Activated CD8-positive, alpha-beta T cell treated with anti-CD3 and anti-CD28 coated beads for 36 hours (primary cell): ENCODE measurements at regions not wholly inside any gene's neighbourhood (a gene's known extent, or its start where the extent isn't known, plus 50 kb on each side); places are given as distances from the start of the nearest gene placed in this dataset.

ENCODE experiments used
- ATAC-seq: fragments of 200-7000 bp; cut with Tn5 transposase; one replicate; pipeline ENCODE4 v1.10.0; 2021; ENCODE audit warnings: mild to moderate bottlenecking, moderate library complexity
- CTCF ChIA-PET: fragments of 350-600 bp; sonication (Branson Sonifier 250); formaldehyde crosslinking; loops from one replicate; lab custom pipeline; 2021; ENCODE audit warnings: antibody characterized with exemption; lab: Charles Lee
- POLR2A ChIA-PET: fragments of 350-600 bp; sonication (Branson Sonifier 250); formaldehyde crosslinking; loops from one replicate; lab custom pipeline; 2021; ENCODE audit warnings: antibody characterized with exemption; lab: Charles Lee
- DNase-seq: peaks from one replicate; pipeline ENCODE4 v3.0.0-alpha.2; 2020
- H3K27ac Mint-ChIP-seq: one replicate; pipeline ENCODE4 v1.8.0; 2021; ENCODE audit warnings: mild to moderate bottlenecking, mixed read lengths
- H3K27me3 Mint-ChIP-seq: one replicate; pipeline ENCODE4 v1.8.0; 2021; ENCODE audit warnings: mixed read lengths
- H3K36me3 Mint-ChIP-seq: one replicate; pipeline ENCODE4 v1.8.0; 2021; ENCODE audit warnings: low read depth, mixed read lengths
- H3K4me1 Mint-ChIP-seq: one replicate; pipeline ENCODE4 v1.8.0; 2021; ENCODE audit warnings: low read depth, mixed read lengths
- H3K4me3 Mint-ChIP-seq: one replicate; pipeline ENCODE4 v1.8.0; 2021; ENCODE audit warnings: mild to moderate bottlenecking, moderate library complexity, mixed read lengths
- H3K9me3 Mint-ChIP-seq: one replicate; pipeline ENCODE4 v1.8.0; 2021; ENCODE audit warnings: mixed read lengths
- intact Hi-C: fragments of 100-400 bp; cut with micrococcal nuclease; formaldehyde crosslinking; loops from one replicate; pipeline ENCODE4 v1.10.0; 2022
- TF ChIP-seq, protein P1 (sequence below): fragments of 200-600 bp; IDR thresholded peaks from one replicate; pipeline ENCODE4 v1.8.0; 2022; ENCODE audit warnings: antibody characterized with exemption, mild to moderate bottlenecking

DNA sequence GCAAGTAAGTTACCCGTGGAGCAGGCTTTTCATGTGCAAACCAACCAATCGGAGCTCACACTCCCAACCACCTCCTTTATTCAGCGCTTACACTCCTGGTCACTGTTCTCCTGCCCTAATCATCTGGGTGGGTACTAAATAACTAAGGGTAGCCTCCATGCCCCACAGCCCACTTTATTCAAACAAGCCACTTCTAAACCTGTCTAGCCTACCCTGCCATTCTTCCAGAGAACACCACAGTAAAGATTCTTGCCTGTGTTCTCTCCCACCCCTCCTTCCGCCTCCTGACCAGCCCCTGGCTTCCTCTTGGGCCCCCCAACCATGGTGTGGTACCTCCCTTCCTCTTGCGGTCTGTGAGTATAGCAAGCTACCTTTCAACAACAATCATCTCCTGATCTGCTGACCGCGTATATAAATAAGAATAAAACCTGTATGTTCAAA lies 581.9 kb downstream of the VRK1 start:
- no peaks in the 10 kb centered on the region for H3K27me3 Mint-ChIP-seq
- peak overlapping the region; percentile 14 for H3K4me3 Mint-ChIP-seq
- peak overlapping the region; percentile 53 for H3K27ac Mint-ChIP-seq
- DNase-seq (peak; percentile 65), ATAC-seq (peak; percentile 5)
- CTCF ChIA-PET, result no interaction called here
- intact Hi-C loops, result no loop called here
- H3K4me1 Mint-ChIP-seq, result peaks cover 46% of the 10 kb centered on the region
- POLR2A ChIA-PET, result interaction anchor here (0.7 to 1.0 kb wide), 2 partner anchors 20 to 79 kb away, joined by 3 to 6 read pairs; no protein-coding TSS in a partner anchor
- H3K36me3 Mint-ChIP-seq, result no peaks in the 10 kb centered on the region
- TF ChIP-seq, protein P1, sequence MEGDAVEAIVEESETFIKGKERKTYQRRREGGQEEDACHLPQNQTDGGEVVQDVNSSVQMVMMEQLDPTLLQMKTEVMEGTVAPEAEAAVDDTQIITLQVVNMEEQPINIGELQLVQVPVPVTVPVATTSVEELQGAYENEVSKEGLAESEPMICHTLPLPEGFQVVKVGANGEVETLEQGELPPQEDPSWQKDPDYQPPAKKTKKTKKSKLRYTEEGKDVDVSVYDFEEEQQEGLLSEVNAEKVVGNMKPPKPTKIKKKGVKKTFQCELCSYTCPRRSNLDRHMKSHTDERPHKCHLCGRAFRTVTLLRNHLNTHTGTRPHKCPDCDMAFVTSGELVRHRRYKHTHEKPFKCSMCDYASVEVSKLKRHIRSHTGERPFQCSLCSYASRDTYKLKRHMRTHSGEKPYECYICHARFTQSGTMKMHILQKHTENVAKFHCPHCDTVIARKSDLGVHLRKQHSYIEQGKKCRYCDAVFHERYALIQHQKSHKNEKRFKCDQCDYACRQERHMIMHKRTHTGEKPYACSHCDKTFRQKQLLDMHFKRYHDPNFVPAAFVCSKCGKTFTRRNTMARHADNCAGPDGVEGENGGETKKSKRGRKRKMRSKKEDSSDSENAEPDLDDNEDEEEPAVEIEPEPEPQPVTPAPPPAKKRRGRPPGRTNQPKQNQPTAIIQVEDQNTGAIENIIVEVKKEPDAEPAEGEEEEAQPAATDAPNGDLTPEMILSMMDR, result no peak
- H3K9me3 Mint-ChIP-seq, result no peaks in the 10 kb centered on the region

DNA sequence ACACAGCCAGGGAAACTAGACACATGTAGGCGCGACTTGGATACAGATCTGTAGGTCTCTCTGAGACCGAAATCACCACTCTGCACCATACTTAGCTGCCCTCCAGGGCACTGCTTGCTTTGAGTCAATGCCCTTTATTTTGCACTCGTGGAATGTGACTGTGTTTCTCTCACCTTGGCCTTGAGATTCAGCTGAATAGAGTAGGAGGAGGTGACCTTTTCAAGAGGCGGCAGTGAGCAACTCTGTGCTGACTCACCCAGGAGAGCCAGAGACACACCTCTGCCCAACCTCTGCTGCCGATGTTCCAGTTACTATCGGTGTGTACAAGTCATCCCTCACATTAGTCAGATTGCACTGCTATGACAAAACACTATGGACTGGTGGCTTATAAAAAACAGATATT lies 583.4 kb downstream of the VRK1 start:
- H3K4me1 Mint-ChIP-seq, result peaks cover 43% of the 10 kb centered on the region
- ATAC-seq, result peak; percentile 97
- peak; percentile 89 for DNase-seq
- CTCF ChIA-PET, result no interaction called here
- no peaks in the 10 kb centered on the region for H3K27me3 Mint-ChIP-seq
- TF ChIP-seq, protein P1, result no peak
- intact Hi-C loops, result no loop called here
- peak overlapping the region; percentile 73 for H3K27ac Mint-ChIP-seq
- no peaks in the 10 kb centered on the region for H3K36me3 Mint-ChIP-seq
- POLR2A ChIA-PET, result no interaction called here
- no peaks in the 10 kb centered on the region for H3K9me3 Mint-ChIP-seq
- no peak overlapping the region for H3K4me3 Mint-ChIP-seq

DNA sequence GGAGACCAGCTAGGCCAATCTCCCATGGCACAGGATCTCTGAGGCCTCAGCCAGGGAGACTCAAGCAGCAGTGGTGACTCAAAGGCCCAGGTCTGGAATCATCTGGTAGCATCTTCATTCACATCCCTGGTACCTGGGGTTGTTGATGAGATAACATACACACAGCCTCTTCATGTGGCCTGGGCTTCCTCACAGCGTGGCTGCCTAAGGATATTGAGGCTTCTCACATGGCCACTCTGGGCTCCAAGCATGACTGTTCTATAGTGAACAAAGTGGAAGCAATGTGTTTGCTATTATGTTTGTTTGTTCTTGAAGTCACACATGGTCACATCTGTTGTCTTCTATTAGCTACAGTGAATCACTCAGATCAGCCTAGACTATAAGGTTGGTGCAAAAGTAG lies 584.1 kb downstream of the VRK1 start:
- TF ChIP-seq, protein P1, result no peak

DNA sequence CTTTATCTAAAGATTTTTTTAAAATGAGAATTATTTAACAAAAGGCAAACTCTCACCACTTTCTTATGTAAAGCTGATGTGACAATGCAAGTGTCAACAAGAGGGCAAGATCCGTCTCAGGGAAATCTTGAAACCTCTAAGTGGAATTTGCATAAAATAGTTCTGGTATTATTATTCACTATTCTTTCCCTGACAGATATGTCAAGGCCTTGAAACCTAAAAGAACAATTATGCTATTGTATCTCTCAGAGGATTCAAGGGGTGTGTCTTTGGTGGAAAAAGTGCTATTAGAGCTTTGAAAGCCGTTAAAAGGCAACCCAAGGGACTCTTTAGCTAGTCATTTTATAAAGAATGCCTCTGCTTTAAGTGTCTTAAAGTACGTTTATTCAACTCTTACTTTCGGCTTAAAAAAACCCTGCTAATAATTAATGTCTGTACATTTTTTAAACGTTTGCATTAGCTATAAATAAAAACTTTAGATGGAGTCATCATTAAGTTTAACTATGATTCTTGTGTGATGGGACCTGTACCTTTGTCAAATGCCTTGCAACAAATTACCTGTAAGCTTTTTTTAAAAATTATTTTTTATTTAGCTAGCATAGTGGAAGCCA lies 585.5 kb downstream of the VRK1 start:
- H3K9me3 Mint-ChIP-seq, result no peaks in the 10 kb centered on the region
- ChIA-PET CTCF (no interaction called here), POLR2A (no interaction called here)
- ATAC-seq, result no peak
- intact Hi-C loops, result no loop called here
- no peaks in the 10 kb centered on the region for H3K27me3 Mint-ChIP-seq
- TF ChIP-seq, protein P1, result no peak
- H3K27ac Mint-ChIP-seq, result no peak overlapping the region
- H3K4me1 Mint-ChIP-seq, result peaks cover 49% of the 10 kb centered on the region
- DNase-seq, result no peak
- H3K36me3 Mint-ChIP-seq, result no peaks in the 10 kb centered on the region
- H3K4me3 Mint-ChIP-seq, result no peak overlapping the region

More for the DNA sequence above, 584.1 kb downstream of the VRK1 start:
- H3K4me3 Mint-ChIP-seq, result no peak overlapping the region
- peak overlapping the region; percentile 73 for H3K27ac Mint-ChIP-seq
- H3K36me3 Mint-ChIP-seq, result no peaks in the 10 kb centered on the region
- POLR2A ChIA-PET, result no interaction called here
- CTCF ChIA-PET, result no interaction called here
- intact Hi-C loops, result no loop called here
- DNase-seq, result peak; percentile 17
- no peaks in the 10 kb centered on the region for H3K9me3 Mint-ChIP-seq
- H3K27me3 Mint-ChIP-seq, result no peaks in the 10 kb centered on the region
- ATAC-seq, result no peak
- peaks cover 43% of the 10 kb centered on the region for H3K4me1 Mint-ChIP-seq

DNA sequence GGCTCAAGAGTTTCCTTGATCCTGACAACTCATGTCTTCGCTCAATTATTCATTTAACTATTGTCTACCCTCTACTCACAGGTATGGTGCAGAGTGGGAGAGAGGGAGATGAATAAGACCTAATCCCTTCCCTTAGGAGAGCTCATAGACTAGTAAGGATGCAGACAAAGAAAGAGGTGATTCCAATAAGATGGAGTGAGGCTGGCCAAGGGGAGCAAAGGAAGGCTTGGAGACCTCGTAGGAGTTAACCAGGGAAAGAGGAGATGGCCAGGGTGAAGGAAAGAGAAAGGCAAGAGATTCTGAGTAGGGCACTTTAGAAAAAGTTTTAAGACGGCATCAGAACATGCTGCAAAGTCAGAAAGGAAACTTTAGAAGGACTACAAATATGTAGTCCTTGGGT lies 588.5 kb downstream of the VRK1 start:
- H3K27me3 Mint-ChIP-seq, result no peaks in the 10 kb centered on the region
- CTCF ChIA-PET, result no interaction called here
- peaks cover 25% of the 10 kb centered on the region for H3K4me1 Mint-ChIP-seq
- POLR2A ChIA-PET, result no interaction called here
- H3K4me3 Mint-ChIP-seq, result no peak overlapping the region
- intact Hi-C loops, result no loop called here
- TF ChIP-seq, protein P1, result no peak
- no peak for ATAC-seq
- no peaks in the 10 kb centered on the region for H3K36me3 Mint-ChIP-seq
- no peak overlapping the region for H3K27ac Mint-ChIP-seq
- DNase-seq, result no peak
- H3K9me3 Mint-ChIP-seq, result no peaks in the 10 kb centered on the region
